K562 (cell line): ENCODE measurements at regions not wholly inside any gene's neighbourhood (a gene's known extent, or its start where the extent isn't known, plus 50 kb on each side); places are given as distances from the start of the nearest gene placed in this dataset.
A peak's percentile ranks its signal among the peaks of the same experiment; 100 is the strongest.

ENCODE experiments used
- ATAC-seq: fragments of 200-7000 bp; cut with Tn5 transposase; 3 replicates; pipeline ENCODE4 v1.9.1; 2020; ENCODE audit warnings: moderate library complexity
- BruUV-seq: library from RNA; stranded (reverse); fragments of 400-500 nt; replicated peaks from 2 replicates; lab custom pipeline; 2021; lab: Mats Ljungman, UMichigan
- CTCF ChIA-PET: fragments of 300-600 bp; formaldehyde crosslinking; extraction: SDS; loops from one replicate; lab custom pipeline; 2021; ENCODE audit warnings: low intra/inter-chr PET ratio; lab: Yijun Ruan, JAX
- POLR2A ChIA-PET: fragments of 300-600, 350-650 bp; sonication (Branson Sonifier 250); formaldehyde crosslinking; extraction: SDS; loops from one replicate; lab custom pipeline; 2021; ENCODE audit warnings: antibody characterized with exemption, inconsistent platforms; lab: Yijun Ruan, JAX
- DNase-seq, 4 experiments: peaks; one replicate each; pipeline versions ENCODE4 v3.0.0 to v3.0.0-alpha.2; 2011 to 2018; ENCODE audit warnings: low spot score in 3 of 4, mixed read lengths in 3 of 4; ENCODE audit errors: extremely low read depth in 1 of 4
- FAIRE-seq: peaks from 2 replicates; lab custom pipeline; 2011; peaks lifted over from hg19 to GRCh38; lab: Jason Lieb, UNC
- H2AFZ ChIP-seq: 2 replicates; pipeline ENCODE4 v1.6.0; 2011; ENCODE audit warnings: low read depth, low read length, control low read depth, inconsistent platforms
- H3K27ac ChIP-seq: fragments of 200-600 bp; 3 replicates; pipeline ENCODE4 v1.8.0; 2011; ENCODE audit warnings: low read depth, mild to moderate bottlenecking, control low read depth, inconsistent platforms, low read length, moderate library complexity, mixed read lengths; ENCODE audit errors: extremely low read depth
- H3K27me3 ChIP-seq, 2 experiments: fragments of 300-600 bp in 1 of 2; 2 replicates in 1 of 2; 3 replicates in 1 of 2; pipeline versions ENCODE4 v1.6.0 to v1.8.0; 2011; ENCODE audit warnings: inconsistent platforms in 2 of 2, low read length in 2 of 2, mild to moderate bottlenecking in 1 of 2, mixed read lengths in 1 of 2, moderate library complexity in 1 of 2; ENCODE audit not compliant: control insufficient read depth in 2 of 2, insufficient read depth in 2 of 2
- H3K36me3 ChIP-seq: fragments of 300-600 bp; 3 replicates; pipeline ENCODE4 v1.8.0; 2011; ENCODE audit warnings: mild to moderate bottlenecking, low read length, inconsistent platforms; ENCODE audit not compliant: control insufficient read depth, insufficient read depth
- H3K4me1 ChIP-seq, 2 experiments: fragments of 200-600 bp in 1 of 2; replicated peaks in 1 of 2; 2 replicates in 1 of 2; 3 replicates in 1 of 2; pipeline versions ENCODE4 v1.5.1 to v1.8.0; 2011; ENCODE audit warnings: inconsistent platforms in 2 of 2, low read length in 2 of 2, mild to moderate bottlenecking in 1 of 2, mixed read lengths in 1 of 2, moderate library complexity in 1 of 2; ENCODE audit not compliant: control insufficient read depth in 2 of 2, insufficient read depth in 2 of 2
- H3K4me2 ChIP-seq: 2 replicates; pipeline ENCODE4 v1.6.1; 2011; ENCODE audit warnings: low read length, control low read depth, inconsistent platforms, mixed read lengths; ENCODE audit not compliant: insufficient read depth
- H3K4me3 ChIP-seq: fragments of 200-600 bp; sonication (generic), shearing (Covaris generic); 2 replicates; pipeline ENCODE4 v1.5.1; 2016; ENCODE audit warnings: control low read depth, inconsistent platforms
- H3K79me2 ChIP-seq: fragments of 200-600 bp; 3 replicates; pipeline ENCODE4 v1.8.0; 2011; ENCODE audit warnings: low read length, inconsistent platforms; ENCODE audit not compliant: control insufficient read depth, insufficient read depth
- H3K9ac ChIP-seq, 2 experiments: 2 replicates each; pipeline versions ENCODE4 v1.6.0 to v1.6.1; 2011; ENCODE audit warnings: low read depth in 2 of 2, low read length in 2 of 2, control low read depth in 1 of 2, inconsistent platforms in 1 of 2, mild to moderate bottlenecking in 1 of 2, mixed read lengths in 1 of 2; ENCODE audit not compliant: insufficient read depth in 1 of 2
- H3K9me1 ChIP-seq: one replicate; pipeline ENCODE4 v1.6.0; 2011; ENCODE audit warnings: inconsistent platforms, mild to moderate bottlenecking, low read length, moderate library complexity; ENCODE audit not compliant: control insufficient read depth, insufficient read depth
- H3K9me3 ChIP-seq: replicated peaks from 2 replicates; pipeline ENCODE4 v1.5.1; 2011; ENCODE audit warnings: low read depth, low read length, inconsistent platforms; ENCODE audit not compliant: control insufficient read depth, insufficient read depth
- H4K20me1 ChIP-seq: replicated peaks from 2 replicates; pipeline ENCODE4 v1.6.1; 2011; ENCODE audit warnings: low read length, inconsistent platforms, mixed read lengths; ENCODE audit not compliant: control insufficient read depth, insufficient read depth
- BRCA1 ChIP-seq, 2 experiments: fragments of 450-650 bp in 1 of 2; sonication (generic) in 1 of 2; formaldehyde crosslinking in 1 of 2; IDR thresholded peaks; 2 replicates each; pipeline versions ENCODE4 v1.5.0 to v1.6.1; 2017 to 2020; ENCODE audit warnings: mild to moderate bottlenecking in 1 of 2, missing genetic modification reagents in 1 of 2
- FOSL1 ChIP-seq: fragments of 200-800 bp; sonication (Bioruptor generic); conservative IDR thresholded peaks from 2 replicates; pipeline ENCODE4 v1.6.1; 2016; ENCODE audit warnings: missing genetic modification characterization, missing compliant biosample characterization
- GATAD2B ChIP-seq: fragments of 450-650 bp; IDR thresholded peaks from 2 replicates; pipeline ENCODE4 v1.6.1; 2017; ENCODE audit warnings: mild to moderate bottlenecking, borderline replicate concordance
- HSF4 ChIP-seq: fragments of 250-450 bp; sonication (Bioruptor Pico); IDR thresholded peaks from 2 replicates; pipeline ENCODE4 v2.1.2; 2022; ENCODE audit warnings: mild to moderate bottlenecking, moderate library complexity, borderline replicate concordance
- KLF16 ChIP-seq: IDR thresholded peaks from 2 replicates; pipeline ENCODE4 v1.6.1; 2016; ENCODE audit warnings: antibody characterized with exemption
- MIER1 ChIP-seq: fragments of 450-650 bp; IDR thresholded peaks from 2 replicates; pipeline ENCODE4 v1.6.1; 2016; ENCODE audit warnings: antibody characterized with exemption, mild to moderate bottlenecking, low read depth
- RBM22 ChIP-seq: fragments of 200-400 bp; formaldehyde crosslinking; IDR thresholded peaks from 2 replicates; pipeline ENCODE4 v1.6.1; 2018; ENCODE audit warnings: low read length, low read depth; ENCODE audit not compliant: poor library complexity, severe bottlenecking
- RUNX1 ChIP-seq: sonication (generic); IDR thresholded peaks from 2 replicates; pipeline ENCODE4 v1.6.1; 2016; ENCODE audit warnings: antibody characterized with exemption, low read depth
- SMARCE1 ChIP-seq: fragments of 450-650 bp; IDR thresholded peaks from 2 replicates; pipeline ENCODE4 v1.7.1; 2016; ENCODE audit warnings: mild to moderate bottlenecking
- TRIM28 ChIP-seq: fragments of 450-650 bp; IDR thresholded peaks from 2 replicates; pipeline ENCODE4 v1.6.1; 2017
- YBX1 ChIP-seq: fragments of 450-650 bp; IDR thresholded peaks from 2 replicates; pipeline ENCODE4 v1.7.1; 2016; ENCODE audit warnings: mild to moderate bottlenecking
- ZNF12 ChIP-seq: sonication (generic); formaldehyde crosslinking; IDR thresholded peaks from 2 replicates; pipeline ENCODE4 v1.4.0; 2020; ENCODE audit warnings: mild to moderate bottlenecking, missing genetic modification reagents
- ZNF197 ChIP-seq: fragments of 200-800 bp; sonication (Bioruptor generic); IDR thresholded peaks from 2 replicates; pipeline ENCODE4 v1.6.1; 2016; ENCODE audit warnings: low read depth, missing genetic modification characterization, missing compliant biosample characterization
- ZNF316 ChIP-seq: fragments of 450-650 bp; IDR thresholded peaks from 2 replicates; pipeline ENCODE4 v1.6.1; 2016
- WGBS: fragments of 100-300 bp; shearing (Covaris generic); methylation state at CpG from one replicate; pipeline ENCODE4 v1.1.6; 2016; ENCODE audit warnings: low coverage, mixed read lengths; ENCODE audit not compliant: insufficient coverage; ENCODE audit errors: missing lambda C conversion rate; 5-methylcytosine and 5-hydroxymethylcytosine counted together
- in situ Hi-C: fragments of 300-500 bp; cut with MboI; formaldehyde crosslinking; loops from 4 replicates; pipeline ENCODE4 v1.15.0; 2018; ENCODE audit warnings: inconsistent platforms, mixed read lengths
- intact Hi-C: fragments of 100-400 bp; cut with micrococcal nuclease; formaldehyde crosslinking; loops from 2 replicates; pipeline ENCODE4 v1.14.2; 2022
- TF ChIP-seq, protein P1 (sequence below), 2 experiments: fragments of 450-650 bp in 1 of 2; sonication (generic) in 1 of 2; formaldehyde crosslinking; conservative IDR thresholded peaks; 2 replicates each; pipeline versions ENCODE4 v1.4.0 to v1.8.1; 2020 to 2022; ENCODE audit warnings: mild to moderate bottlenecking in 1 of 2, missing genetic modification reagents in 1 of 2
- TF ChIP-seq, protein P2 (sequence below): fragments of 450-650 bp; formaldehyde crosslinking; IDR thresholded peaks from 2 replicates; pipeline ENCODE4 v1.4.0; 2022; ENCODE audit warnings: missing genetic modification characterization
- TF ChIP-seq, protein P3 (sequence below): fragments of 200-800 bp; sonication (Bioruptor generic); IDR thresholded peaks from 2 replicates; pipeline ENCODE4 v1.6.1; 2017; ENCODE audit warnings: missing genetic modification characterization, missing compliant biosample characterization
- TF ChIP-seq, protein P4 (sequence below): fragments of 450-650 bp; IDR thresholded peaks from 2 replicates; pipeline ENCODE4 v1.6.1; 2016

DNA sequence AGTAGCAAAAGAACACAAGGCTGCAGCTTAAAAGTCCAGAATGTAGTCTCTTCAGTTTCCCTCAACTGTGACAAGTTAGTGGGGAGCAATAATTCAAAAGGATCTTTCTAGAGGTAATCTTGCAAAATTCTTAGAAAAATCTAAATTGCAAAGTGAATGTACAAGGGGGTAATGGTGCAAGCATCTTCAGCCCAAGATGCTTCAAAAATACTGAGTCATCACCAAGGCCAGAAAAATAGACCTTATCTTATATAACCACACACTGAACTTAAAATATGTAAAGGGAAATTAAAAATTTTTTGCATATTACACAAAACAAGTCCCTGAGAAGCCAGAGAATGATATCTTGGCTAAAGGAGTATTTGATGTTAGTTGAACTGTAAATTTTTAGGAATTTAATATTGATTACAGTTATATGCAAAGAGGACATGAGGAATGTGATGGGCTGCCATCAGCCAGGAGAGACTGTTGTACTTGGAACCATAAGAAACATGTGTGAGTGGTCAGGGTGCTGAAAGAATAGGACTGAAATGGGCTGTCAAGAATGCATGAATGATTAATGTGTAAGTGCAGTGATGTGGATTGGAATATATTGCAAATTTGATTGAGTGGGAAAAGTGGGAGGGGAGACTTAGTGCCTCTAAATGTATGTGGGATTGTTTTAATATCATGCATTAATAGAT is 85.7 kb upstream of the LIN7C start (continued):
- TF ChIP-seq RUNX1, result no peak
- TF ChIP-seq, protein P1, sequence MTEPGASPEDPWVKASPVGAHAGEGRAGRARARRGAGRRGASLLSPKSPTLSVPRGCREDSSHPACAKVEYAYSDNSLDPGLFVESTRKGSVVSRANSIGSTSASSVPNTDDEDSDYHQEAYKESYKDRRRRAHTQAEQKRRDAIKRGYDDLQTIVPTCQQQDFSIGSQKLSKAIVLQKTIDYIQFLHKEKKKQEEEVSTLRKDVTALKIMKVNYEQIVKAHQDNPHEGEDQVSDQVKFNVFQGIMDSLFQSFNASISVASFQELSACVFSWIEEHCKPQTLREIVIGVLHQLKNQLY (CRISPR knock-in tag; conservative IDR thresholded peaks at IDR 0.05), result no peak
- no peak for TF ChIP-seq HSF4 (CRISPR knock-in tag)
- TF ChIP-seq YBX1, result no peak
- TF ChIP-seq ZNF316, result peak; percentile 15; the same call in 1 of the 2 replicates

DNA sequence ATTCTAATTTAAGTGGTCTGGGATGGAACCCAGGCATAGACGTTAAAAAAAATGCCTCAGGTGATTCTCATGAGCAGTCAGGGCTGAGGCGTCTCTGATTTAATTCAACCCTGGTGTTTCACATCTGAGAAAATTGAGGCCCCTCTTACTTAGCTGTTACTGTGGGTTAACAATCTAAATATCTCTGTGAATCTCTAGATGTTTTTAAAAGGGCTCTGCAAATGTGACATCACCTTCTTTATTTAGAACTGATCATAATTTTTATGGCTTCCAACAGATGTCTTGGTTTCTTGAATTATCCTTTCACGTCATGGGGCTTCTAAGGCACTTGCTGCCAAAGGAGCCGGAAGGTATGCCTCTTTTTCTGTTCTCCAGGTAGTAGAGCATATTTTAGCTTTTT is 76.1 kb upstream of the LIN7C start:
- ATAC-seq (no peak), DNase-seq (no peak), FAIRE-seq (no peak)
- Histone ChIP-seq H3K9me1 (no peaks in the 10 kb centered on the region), H3K9ac (no peak overlapping the region), H2AFZ (no peak overlapping the region), H3K36me3 (no peaks in the 10 kb centered on the region), H3K4me2 (no peak overlapping the region), H3K4me3 (no peak overlapping the region), H3K79me2 (no peaks in the 10 kb centered on the region), H3K27me3 (no peaks in the 10 kb centered on the region), H4K20me1 (no peaks in the 10 kb centered on the region), H3K9me3 (no peaks in the 10 kb centered on the region), H3K4me1 (no peaks in the 10 kb centered on the region), H3K27ac (no peak overlapping the region)
- no TSS peak for BruUV-seq
- ChIA-PET CTCF (no interaction called here), POLR2A (no interaction called here)
- TF ChIP-seq TRIM28 (no peak), BRCA1 (IDR thresholded peaks at IDR 0.05) (no peak), BRCA1 (CRISPR knock-in tag; IDR thresholded peaks at IDR 0.05) (no peak), KLF16 (no peak), RBM22 (no peak), SMARCE1 (no peak), FOSL1 (tag) (no peak), ZNF12 (CRISPR knock-in tag) (no peak), ZNF197 (no peak), GATAD2B (no peak), MIER1 (no peak)
- TF ChIP-seq, protein P2, sequence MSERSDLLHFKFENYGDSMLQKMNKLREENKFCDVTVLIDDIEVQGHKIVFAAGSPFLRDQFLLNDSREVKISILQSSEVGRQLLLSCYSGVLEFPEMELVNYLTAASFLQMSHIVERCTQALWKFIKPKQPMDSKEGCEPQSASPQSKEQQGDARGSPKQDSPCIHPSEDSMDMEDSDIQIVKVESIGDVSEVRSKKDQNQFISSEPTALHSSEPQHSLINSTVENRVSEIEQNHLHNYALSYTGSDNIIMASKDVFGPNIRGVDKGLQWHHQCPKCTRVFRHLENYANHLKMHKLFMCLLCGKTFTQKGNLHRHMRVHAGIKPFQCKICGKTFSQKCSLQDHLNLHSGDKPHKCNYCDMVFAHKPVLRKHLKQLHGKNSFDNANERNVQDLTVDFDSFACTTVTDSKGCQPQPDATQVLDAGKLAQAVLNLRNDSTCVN, result no peak
- TF ChIP-seq, protein P3, sequence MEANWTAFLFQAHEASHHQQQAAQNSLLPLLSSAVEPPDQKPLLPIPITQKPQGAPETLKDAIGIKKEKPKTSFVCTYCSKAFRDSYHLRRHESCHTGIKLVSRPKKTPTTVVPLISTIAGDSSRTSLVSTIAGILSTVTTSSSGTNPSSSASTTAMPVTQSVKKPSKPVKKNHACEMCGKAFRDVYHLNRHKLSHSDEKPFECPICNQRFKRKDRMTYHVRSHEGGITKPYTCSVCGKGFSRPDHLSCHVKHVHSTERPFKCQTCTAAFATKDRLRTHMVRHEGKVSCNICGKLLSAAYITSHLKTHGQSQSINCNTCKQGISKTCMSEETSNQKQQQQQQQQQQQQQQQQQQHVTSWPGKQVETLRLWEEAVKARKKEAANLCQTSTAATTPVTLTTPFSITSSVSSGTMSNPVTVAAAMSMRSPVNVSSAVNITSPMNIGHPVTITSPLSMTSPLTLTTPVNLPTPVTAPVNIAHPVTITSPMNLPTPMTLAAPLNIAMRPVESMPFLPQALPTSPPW (CRISPR knock-in tag), result no peak
- TF ChIP-seq, protein P4, sequence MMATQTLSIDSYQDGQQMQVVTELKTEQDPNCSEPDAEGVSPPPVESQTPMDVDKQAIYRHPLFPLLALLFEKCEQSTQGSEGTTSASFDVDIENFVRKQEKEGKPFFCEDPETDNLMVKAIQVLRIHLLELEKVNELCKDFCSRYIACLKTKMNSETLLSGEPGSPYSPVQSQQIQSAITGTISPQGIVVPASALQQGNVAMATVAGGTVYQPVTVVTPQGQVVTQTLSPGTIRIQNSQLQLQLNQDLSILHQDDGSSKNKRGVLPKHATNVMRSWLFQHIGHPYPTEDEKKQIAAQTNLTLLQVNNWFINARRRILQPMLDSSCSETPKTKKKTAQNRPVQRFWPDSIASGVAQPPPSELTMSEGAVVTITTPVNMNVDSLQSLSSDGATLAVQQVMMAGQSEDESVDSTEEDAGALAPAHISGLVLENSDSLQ, result no peak
- 5% methylated on average over 4 of the region's 4 CpGs for WGBS
- in situ Hi-C loops, result no loop called here
- intact Hi-C loops, result no loop called here
